H9 (cell line): ENCODE measurements at regions not wholly inside any gene's neighbourhood (a gene's known extent, or its start where the extent isn't known, plus 50 kb on each side); places are given as distances from the start of the nearest gene placed in this dataset.

Experiments
- DNase-seq: peaks from one replicate; pipeline ENCODE4 v3.0.0-alpha.2; 2017
- H2AFZ ChIP-seq: one replicate; pipeline ENCODE4 v1.6.1; 2013; ENCODE audit warnings: mild to moderate bottlenecking, low read length, control low read depth, moderate library complexity
- H2AK5ac ChIP-seq: 2 replicates; pipeline ENCODE4 v1.6.1; 2013; ENCODE audit warnings: low read length, control low read depth, mixed read lengths; ENCODE audit not compliant: insufficient read length
- H2BK120ac ChIP-seq: one replicate; pipeline ENCODE4 v1.6.1; 2013; ENCODE audit warnings: low read depth, mild to moderate bottlenecking, low read length, control low read depth, inconsistent platforms; ENCODE audit not compliant: poor library complexity, severe bottlenecking
- H2BK12ac ChIP-seq: 2 replicates; pipeline ENCODE4 v1.6.1; 2013; ENCODE audit warnings: low read length, control low read depth, mixed read lengths, low read depth; ENCODE audit not compliant: insufficient read length
- H2BK15ac ChIP-seq: 2 replicates; pipeline ENCODE4 v1.6.1; 2013; ENCODE audit warnings: low read depth, low read length, control low read depth
- H2BK20ac ChIP-seq: one replicate; pipeline ENCODE4 v1.6.1; 2013; ENCODE audit warnings: low read depth, mild to moderate bottlenecking, low read length, control low read depth, inconsistent platforms; ENCODE audit not compliant: poor library complexity, severe bottlenecking
- H2BK5ac ChIP-seq: 2 replicates; pipeline ENCODE4 v1.6.1; 2013; ENCODE audit warnings: low read length, control low read depth, mixed read lengths; ENCODE audit not compliant: insufficient read length
- H3K14ac ChIP-seq: 2 replicates; pipeline ENCODE4 v1.6.1; 2013; ENCODE audit warnings: low read length, control low read depth; ENCODE audit not compliant: insufficient read depth
- H3K18ac ChIP-seq: 2 replicates; pipeline ENCODE4 v1.6.1; 2013; ENCODE audit warnings: low read depth, mild to moderate bottlenecking, mixed read lengths, low read length, control low read depth; ENCODE audit not compliant: insufficient read length
- H3K23ac ChIP-seq: 2 replicates; pipeline ENCODE4 v1.6.1; 2013; ENCODE audit warnings: low read length, control low read depth, mixed read lengths, low read depth; ENCODE audit not compliant: insufficient read length
- H3K23me2 ChIP-seq: 2 replicates; pipeline ENCODE4 v1.6.1; 2013; ENCODE audit warnings: low read depth, mild to moderate bottlenecking, mixed read lengths, low read length, control low read depth; ENCODE audit not compliant: insufficient read length, poor library complexity, severe bottlenecking
- H3K27ac ChIP-seq: 2 replicates; pipeline ENCODE4 v1.5.1; 2013; ENCODE audit warnings: low read length, control low read depth, mixed read lengths, low read depth; ENCODE audit not compliant: insufficient read length
- H3K27me3 ChIP-seq: 2 replicates; pipeline ENCODE4 v1.6.1; 2013; ENCODE audit warnings: low read length, control low read depth, inconsistent platforms; ENCODE audit not compliant: insufficient read depth
- H3K4ac ChIP-seq: 2 replicates; pipeline ENCODE4 v1.6.1; 2013; ENCODE audit warnings: low read depth, mild to moderate bottlenecking, control low read depth, inconsistent platforms, low read length, moderate library complexity
- H3K4me1 ChIP-seq: 2 replicates; pipeline ENCODE4 v1.6.1; 2013; ENCODE audit warnings: low read length, control low read depth, inconsistent platforms; ENCODE audit not compliant: insufficient read depth
- H3K4me2 ChIP-seq: 2 replicates; pipeline ENCODE4 v1.6.1; 2013; ENCODE audit warnings: low read length, control low read depth, mixed read lengths; ENCODE audit not compliant: insufficient read length, insufficient read depth
- H3K56ac ChIP-seq: 2 replicates; pipeline ENCODE4 v1.6.1; 2013; ENCODE audit warnings: low read depth, mild to moderate bottlenecking, mixed read lengths, low read length, control low read depth; ENCODE audit not compliant: insufficient read length
- H3K79me1 ChIP-seq: 2 replicates; pipeline ENCODE4 v1.6.1; 2013; ENCODE audit warnings: low read depth, mild to moderate bottlenecking, moderate library complexity, low read length, control low read depth, inconsistent platforms; ENCODE audit not compliant: insufficient read depth, poor library complexity, severe bottlenecking
- H3K79me2 ChIP-seq: 2 replicates; pipeline ENCODE4 v1.6.1; 2013; ENCODE audit warnings: low read length, control low read depth, inconsistent platforms; ENCODE audit not compliant: insufficient read depth
- H3K9ac ChIP-seq: 2 replicates; pipeline ENCODE4 v1.6.1; 2013; ENCODE audit warnings: low read length, control low read depth, mixed read lengths; ENCODE audit not compliant: insufficient read length; ENCODE audit errors: extremely low read depth
- H3K9me3 ChIP-seq: one replicate; pipeline ENCODE4 v1.6.1; 2013; ENCODE audit warnings: low read depth, low read length, inconsistent platforms; ENCODE audit not compliant: control insufficient read depth
- H3T11ph ChIP-seq: one replicate; pipeline ENCODE4 v1.6.1; 2013; ENCODE audit warnings: mild to moderate bottlenecking, low read length, control low read depth, inconsistent platforms
- H4K20me1 ChIP-seq: one replicate; pipeline ENCODE4 v1.6.1; 2013; ENCODE audit not compliant: control insufficient read depth, insufficient read length, insufficient read depth
- H4K5ac ChIP-seq: 2 replicates; pipeline ENCODE4 v1.6.1; 2013; ENCODE audit warnings: low read depth, mild to moderate bottlenecking, mixed read lengths, low read length, control low read depth; ENCODE audit not compliant: insufficient read length
- H4K8ac ChIP-seq: replicated peaks from 2 replicates; pipeline ENCODE4 v1.6.1; 2013; ENCODE audit warnings: low read length, control low read depth, mixed read lengths, low read depth; ENCODE audit not compliant: insufficient read length
- H4K91ac ChIP-seq: 2 replicates; pipeline ENCODE4 v1.6.1; 2013; ENCODE audit warnings: low read depth, mild to moderate bottlenecking, moderate library complexity, mixed read lengths, low read length, control low read depth; ENCODE audit not compliant: insufficient read length
- H3K27ac Mint-ChIP-seq, 3 experiments: 2 replicates in 2 of 3; 3 replicates in 1 of 3; pipeline ENCODE4 v1.8.0; 2020 to 2021; ENCODE audit warnings: mixed read lengths in 3 of 3, mild to moderate bottlenecking in 1 of 3, moderate library complexity in 1 of 3
- H3K27me3 Mint-ChIP-seq: 2 replicates; pipeline ENCODE4 v1.8.0; 2021; ENCODE audit warnings: low read depth, mild to moderate bottlenecking, moderate library complexity, mixed read lengths
- H3K36me3 Mint-ChIP-seq, 3 experiments: 2 replicates in 2 of 3; 3 replicates in 1 of 3; pipeline ENCODE4 v1.8.0; 2020 to 2021; ENCODE audit warnings: low read depth in 3 of 3, mixed read lengths in 3 of 3; ENCODE audit not compliant: insufficient read depth in 1 of 3
- H3K4me1 Mint-ChIP-seq, 2 experiments: 2 replicates each; pipeline ENCODE4 v1.8.0; 2020; ENCODE audit warnings: mixed read lengths in 2 of 2
- H3K4me3 Mint-ChIP-seq, 2 experiments: 2 replicates in 1 of 2; 3 replicates in 1 of 2; pipeline ENCODE4 v1.8.0; 2020 to 2021; ENCODE audit warnings: mild to moderate bottlenecking in 2 of 2, mixed read lengths in 2 of 2, moderate library complexity in 1 of 2
- H3K9me3 Mint-ChIP-seq, 2 experiments: 2 replicates in 1 of 2; 3 replicates in 1 of 2; pipeline ENCODE4 v1.8.0; 2020; ENCODE audit warnings: mild to moderate bottlenecking in 2 of 2, mixed read lengths in 2 of 2, moderate library complexity in 1 of 2
- CTCF ChIP-seq: fragments of 200-600 bp; sonication (generic); conservative IDR thresholded peaks from 3 replicates; pipeline ENCODE4 v1.8.0; 2021; ENCODE audit warnings: antibody characterized with exemption, mild to moderate bottlenecking
- WGBS: extraction: QIAGEN DNeasy Blood & Tissue Kit; methylation state at CpG from one replicate; pipeline ENCODE4 v1.1.7; 2013; ENCODE audit warnings: missing lambda C conversion rate, low lambda C conversion rate, mixed read lengths; ENCODE audit not compliant: insufficient read length; ENCODE audit errors: extremely low coverage; 5-methylcytosine and 5-hydroxymethylcytosine counted together

GRCh38 chr20:39491711-39492110 is 529.6 kb downstream of the DHX35 start:
- Histone ChIP-seq H2BK15ac (no peak overlapping the region), H4K20me1 (no peaks in the 10 kb centered on the region), H3K4me1 (no peaks in the 10 kb centered on the region), H3K18ac (no peak overlapping the region), H2AFZ (no peak overlapping the region), H3K4me2 (no peak overlapping the region), H4K5ac (no peak overlapping the region), H3K9ac (no peak overlapping the region), H3K27me3 (no peaks in the 10 kb centered on the region), H3K79me1 (no peaks in the 10 kb centered on the region), H3K14ac (no peak overlapping the region), H3K23ac (no peak overlapping the region), H2BK120ac (no peak overlapping the region), H2AK5ac (no peak overlapping the region), H3K56ac (no peak overlapping the region), H3K23me2 (no peaks in the 10 kb centered on the region), H4K91ac (no peak overlapping the region), H4K8ac (no peak overlapping the region), H3K27ac (no peak overlapping the region), H3T11ph (no peak overlapping the region), H2BK12ac (no peak overlapping the region), H2BK5ac (no peak overlapping the region), H3K4ac (no peak overlapping the region), H2BK20ac (no peak overlapping the region), H3K79me2 (no peaks in the 10 kb centered on the region), H3K9me3 (no peaks in the 10 kb centered on the region)
- Mint-ChIP-seq H3K36me3 (no peaks in the 10 kb centered on the region; a peak in 1 of 7 replicates), H3K27me3 (no peaks in the 10 kb centered on the region; the same call in 1 of the 2 replicates), H3K4me1 (no peaks in the 10 kb centered on the region), H3K27ac (no peak overlapping the region), H3K9me3 (peaks cover 0 to 3% of the 10 kb centered on the region in 2 experiments; a peak in 2 of 5 replicates), H3K4me3 (no peak overlapping the region)
- TF ChIP-seq CTCF = no peak
- DNase-seq = no peak
- WGBS = no CpG with 5 or more reads among the region's 1 CpG
